Muscle layer of colon (tissue), 2 donors: ENCODE measurements at regions not wholly inside any gene's neighbourhood (a gene's known extent, or its start where the extent isn't known, plus 50 kb on each side); places are given as distances from the start of the nearest gene placed in this dataset.

Experiments used
- H3K27ac ChIP-seq: one replicate; pipeline ENCODE4 v1.7.0; 2013; ENCODE audit warnings: low read depth, mild to moderate bottlenecking, low read length, moderate library complexity
- H3K27me3 ChIP-seq, 2 donors: one replicate each; pipeline ENCODE4 v1.7.0; 2013; ENCODE audit warnings: low read length in 2 of 2, mild to moderate bottlenecking in 2 of 2; ENCODE audit not compliant: insufficient read depth in 2 of 2, control insufficient read depth in 1 of 2
- H3K36me3 ChIP-seq: one replicate; pipeline ENCODE4 v1.7.0; 2013; ENCODE audit warnings: mild to moderate bottlenecking, low read length; ENCODE audit not compliant: insufficient read depth
- H3K4me1 ChIP-seq: one replicate; pipeline ENCODE4 v1.7.0; 2013; ENCODE audit warnings: mild to moderate bottlenecking, low read length; ENCODE audit not compliant: insufficient read depth
- H3K4me3 ChIP-seq, 2 donors: one replicate each; pipeline ENCODE4 v1.7.0; 2013; ENCODE audit warnings: low read length in 2 of 2, low read depth in 1 of 2, mild to moderate bottlenecking in 1 of 2, moderate library complexity in 1 of 2
- H3K9ac ChIP-seq: one replicate; pipeline ENCODE4 v1.7.0; 2013; ENCODE audit warnings: low read length
- H3K9me3 ChIP-seq: one replicate; pipeline ENCODE4 v1.7.0; 2013; ENCODE audit warnings: mild to moderate bottlenecking, low read length
- donor health status: abdominal sarcoma.
- donor health status: Adenocarcinoma of cecum.

GRCh38 chr5:104659497-104659896 lies 1096.9 kb upstream of the NUDT12 start:
- Histone ChIP-seq H3K9ac (no peak overlapping the region), H3K4me3 (no peak overlapping the region), H3K27me3 (no peaks in the 10 kb centered on the region), H3K9me3 (no peaks in the 10 kb centered on the region), H3K36me3 (no peaks in the 10 kb centered on the region), H3K4me1 (peaks cover 6% of the 10 kb centered on the region), H3K27ac (no peak overlapping the region)

GRCh38 chr5:104652271-104652861 lies 1089.8 kb upstream of the NUDT12 start:
- Histone ChIP-seq H3K9me3 (no peaks in the 10 kb centered on the region), H3K4me3 (no peak overlapping the region), H3K9ac (no peak overlapping the region), H3K27me3 (no peaks in the 10 kb centered on the region), H3K36me3 (no peaks in the 10 kb centered on the region), H3K27ac (no peak overlapping the region), H3K4me1 (no peaks in the 10 kb centered on the region)

- Histone ChIP-seq H3K27ac (no peak overlapping the region), H3K4me1 (peaks cover 14% of the 10 kb centered on the region), H3K9me3 (no peaks in the 10 kb centered on the region), H3K27me3 (no peaks in the 10 kb centered on the region), H3K4me3 (no peak overlapping the region), H3K9ac (no peak overlapping the region), H3K36me3 (no peaks in the 10 kb centered on the region)
Measured at GRCh38 chr5:104650313-104651055, 1087.9 kb upstream of the NUDT12 start.

- H3K4me1 ChIP-seq = peaks cover 38% of the 10 kb centered on the region
- no peaks in the 10 kb centered on the region for H3K36me3 ChIP-seq
- H3K9ac ChIP-seq = no peak overlapping the region
- H3K27me3 ChIP-seq = no peaks in the 10 kb centered on the region
- H3K9me3 ChIP-seq = no peaks in the 10 kb centered on the region
- H3K27ac ChIP-seq = no peak overlapping the region
- no peak overlapping the region for H3K4me3 ChIP-seq
Measured at GRCh38 chr5:104646416-104646815, 1083.8 kb upstream of the NUDT12 start.

- Histone ChIP-seq H3K9ac (no peak overlapping the region), H3K4me1 (peaks cover 38% of the 10 kb centered on the region), H3K36me3 (no peaks in the 10 kb centered on the region), H3K27me3 (no peaks in the 10 kb centered on the region), H3K4me3 (peak overlapping the region in 1 of 2 donors; percentile 5), H3K9me3 (no peaks in the 10 kb centered on the region), H3K27ac (no peak overlapping the region)
Measured at GRCh38 chr5:104643320-104643719, 1080.7 kb upstream of the NUDT12 start.

GRCh38 chr5:104635227-104635626 lies 1072.6 kb upstream of the NUDT12 start:
- H3K4me3 ChIP-seq = no peak overlapping the region
- H3K9me3 ChIP-seq = no peaks in the 10 kb centered on the region
- no peaks in the 10 kb centered on the region for H3K4me1 ChIP-seq
- H3K27ac ChIP-seq = no peak overlapping the region
- no peaks in the 10 kb centered on the region for H3K36me3 ChIP-seq
- H3K27me3 ChIP-seq = no peaks in the 10 kb centered on the region
- H3K9ac ChIP-seq = no peak overlapping the region

GRCh38 chr5:104628911-104629310 lies 1066.3 kb upstream of the NUDT12 start:
- H3K9me3 ChIP-seq = no peaks in the 10 kb centered on the region

GRCh38 chr5:104626122-104626521 lies 1063.5 kb upstream of the NUDT12 start:
- H3K9ac ChIP-seq = no peak overlapping the region
- H3K4me3 ChIP-seq = no peak overlapping the region
- H3K36me3 ChIP-seq = no peaks in the 10 kb centered on the region
- no peaks in the 10 kb centered on the region for H3K27me3 ChIP-seq
- H3K27ac ChIP-seq = no peak overlapping the region
- H3K9me3 ChIP-seq = no peaks in the 10 kb centered on the region
- no peaks in the 10 kb centered on the region for H3K4me1 ChIP-seq

More at GRCh38 chr5:104628911-104629310, 1066.3 kb upstream of the NUDT12 start:
- H3K9ac ChIP-seq = no peak overlapping the region
- no peak overlapping the region for H3K27ac ChIP-seq
- no peaks in the 10 kb centered on the region for H3K4me1 ChIP-seq
- no peaks in the 10 kb centered on the region for H3K36me3 ChIP-seq
- H3K4me3 ChIP-seq = no peak overlapping the region
- H3K27me3 ChIP-seq = no peaks in the 10 kb centered on the region

- Histone ChIP-seq H3K27me3 (no peaks in the 10 kb centered on the region), H3K9ac (no peak overlapping the region), H3K4me3 (no peak overlapping the region), H3K27ac (no peak overlapping the region), H3K9me3 (no peaks in the 10 kb centered on the region), H3K4me1 (no peaks in the 10 kb centered on the region), H3K36me3 (no peaks in the 10 kb centered on the region)
Measured at GRCh38 chr5:104612005-104612404, 1049.4 kb upstream of the NUDT12 start.

- Histone ChIP-seq H3K4me3 (no peak overlapping the region), H3K27ac (no peak overlapping the region), H3K9me3 (no peaks in the 10 kb centered on the region), H3K9ac (no peak overlapping the region), H3K36me3 (no peaks in the 10 kb centered on the region), H3K27me3 (no peaks in the 10 kb centered on the region), H3K4me1 (no peaks in the 10 kb centered on the region)
Measured at GRCh38 chr5:104611135-104611767, 1048.7 kb upstream of the NUDT12 start.

- no peaks in the 10 kb centered on the region for H3K9me3 ChIP-seq
- H3K4me1 ChIP-seq = no peaks in the 10 kb centered on the region
- no peaks in the 10 kb centered on the region for H3K27me3 ChIP-seq
- no peaks in the 10 kb centered on the region for H3K36me3 ChIP-seq
- H3K27ac ChIP-seq = no peak overlapping the region
- H3K9ac ChIP-seq = no peak overlapping the region
- H3K4me3 ChIP-seq = no peak overlapping the region
Measured at GRCh38 chr5:104606258-104606829, 1043.8 kb upstream of the NUDT12 start.
